Right lobe of liver (tissue), 6 donors: ENCODE measurements at regions not wholly inside any gene's neighbourhood (a gene's known extent, or its start where the extent isn't known, plus 50 kb on each side); places are given as distances from the start of the nearest gene placed in this dataset.

Experiments used
- ATAC-seq, 4 donors: fragments of 200-7000 bp; cut with Tn5 transposase; one replicate each; pipeline ENCODE4 v1.9.1; 2020; ENCODE audit warnings: mild to moderate bottlenecking in 4 of 4, moderate library complexity in 4 of 4
- DNase-seq, 3 donors: peaks; one replicate each; pipeline ENCODE4 v3.0.0-alpha.2; 2020
- H3K27ac ChIP-seq, 3 donors: fragments of 200-600 bp; one replicate each; pipeline ENCODE4 v1.8.0; 2022
- H3K27me3 ChIP-seq, 2 donors: fragments of 200-600 bp; one replicate each; pipeline ENCODE4 v1.8.0; 2022
- H3K36me3 ChIP-seq, 4 donors: fragments of 200-600 bp; sonication (generic) in 1 of 4; one replicate each; pipeline versions ENCODE4 v1.5.1 to v1.8.0; 2017 to 2022; ENCODE audit warnings: control low read depth in 1 of 4
- H3K4me1 ChIP-seq, 4 donors: fragments of 200-600 bp; sonication (generic) in 1 of 4; one replicate each; pipeline versions ENCODE4 v1.5.1 to v1.8.0; 2017 to 2022; ENCODE audit warnings: control low read depth in 1 of 4
- H3K4me3 ChIP-seq, 3 donors: fragments of 200-600 bp; one replicate each; pipeline ENCODE4 v1.8.0; 2022
- H3K9me3 ChIP-seq, 4 donors: fragments of 200-600 bp; sonication (generic) in 1 of 4; one replicate each; pipeline versions ENCODE4 v1.5.1 to v1.8.0; 2017 to 2022; ENCODE audit warnings: control low read depth in 1 of 4
- POLR2A ChIP-seq: fragments of 450-650 bp; IDR thresholded peaks from one replicate; pipeline ENCODE4 v1.6.1; 2017; ENCODE audit warnings: antibody characterized with exemption, mild to moderate bottlenecking
- WGBS: methylation state at CpG from one replicate; pipeline ENCODE4 v1.1.6; 2018; ENCODE audit warnings: low coverage, low lambda C conversion rate; ENCODE audit not compliant: insufficient coverage; ENCODE audit errors: missing lambda C conversion rate; 5-methylcytosine and 5-hydroxymethylcytosine counted together
- intact Hi-C, 2 donors: fragments of 100-400 bp; cut with DNase I; formaldehyde crosslinking; loops; one replicate each; pipeline versions ENCODE4 v1.11.2 to v1.14.1; 2022
- TF ChIP-seq, protein P1 (sequence below), 4 donors: fragments of 200-600 bp in 3 of 4; fragments of 450-650 bp in 1 of 4; IDR thresholded peaks; one replicate each; pipeline versions ENCODE4 v1.5.1 to v1.8.0; 2016 to 2022; ENCODE audit warnings: antibody characterized with exemption in 4 of 4, mild to moderate bottlenecking in 2 of 4
- donor health status: DM: no; HTN: yes; CAD: no.
- donor health status: DM: no; HTN: no; CAD: no.
- donor health status: DM: no; HTN: no; CAD: no.
- donor health status: DM: no; HTN: yes; CAD: no.
- donor health status: DM: no; HTN: yes; CAD: no.

DNA sequence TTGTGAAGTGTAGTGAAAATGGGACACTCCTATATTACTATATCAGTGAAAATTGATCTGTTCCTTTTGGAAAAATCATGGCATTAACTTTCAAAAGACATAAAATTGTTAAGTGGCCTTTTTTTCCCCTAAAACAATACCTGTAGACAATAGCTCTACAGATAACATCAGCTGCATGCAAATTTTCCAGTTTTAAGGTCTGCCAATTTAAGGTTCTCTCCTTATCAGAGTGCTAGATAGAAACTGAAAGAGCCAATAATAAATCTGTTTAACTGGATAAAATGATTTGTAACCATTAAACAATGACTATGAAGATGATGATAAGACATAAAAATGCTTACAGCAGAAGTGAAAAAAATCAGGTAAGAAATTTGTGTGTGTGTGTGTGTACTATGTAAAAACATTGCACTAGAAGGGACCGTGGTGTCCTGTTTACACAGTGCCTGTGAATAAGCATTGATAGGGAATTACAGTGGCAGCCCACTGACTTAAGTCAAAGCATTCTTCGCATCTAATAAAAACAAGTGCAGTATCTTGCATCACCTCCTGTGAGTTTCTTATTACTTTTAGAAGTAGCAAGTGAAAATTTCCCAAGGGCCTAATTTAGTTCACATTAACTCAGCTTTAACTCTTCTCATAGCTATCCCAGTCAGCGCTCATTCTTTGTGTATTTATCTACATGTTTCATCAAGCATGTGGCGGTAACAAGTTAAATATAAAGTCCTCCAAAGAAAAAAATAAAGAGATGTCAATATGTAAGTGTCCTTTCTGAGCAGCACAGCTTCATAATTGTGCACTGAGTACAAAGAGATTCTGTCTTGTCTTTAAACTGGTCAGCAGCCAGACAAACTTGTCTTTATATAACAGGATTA, 261.9 kb downstream of the ARL4A start:
- ATAC-seq (no peak), DNase-seq (no peak)

DNA sequence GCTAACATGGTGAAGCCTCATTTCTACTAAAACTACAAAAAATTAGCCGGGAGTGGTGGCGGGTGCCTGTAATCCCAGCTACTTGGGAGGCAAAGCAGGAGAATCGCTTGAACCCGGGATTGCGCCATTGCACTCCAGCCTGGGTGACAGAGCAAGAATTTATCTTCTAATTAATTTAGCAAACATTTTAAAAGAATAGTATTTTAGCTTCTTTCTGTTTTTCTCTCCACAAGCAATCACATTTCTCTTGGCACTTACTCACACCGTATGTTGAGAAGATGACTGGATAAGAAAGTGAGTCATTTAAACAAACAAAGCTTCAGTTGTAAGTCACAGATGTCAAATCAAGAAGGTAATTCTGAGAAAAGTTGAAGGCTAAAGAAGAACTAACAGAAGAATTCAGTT, 264.0 kb downstream of the ARL4A start:
- Histone ChIP-seq H3K9me3 (no peaks in the 10 kb centered on the region), H3K4me3 (no peak overlapping the region), H3K4me1 (no peaks in the 10 kb centered on the region), H3K36me3 (no peaks in the 10 kb centered on the region), H3K27me3 (no peaks in the 10 kb centered on the region), H3K27ac (no peak overlapping the region)
- intact Hi-C loops = no loop called here
- DNase-seq (no peak), ATAC-seq (no peak)
- TF ChIP-seq, protein P1, sequence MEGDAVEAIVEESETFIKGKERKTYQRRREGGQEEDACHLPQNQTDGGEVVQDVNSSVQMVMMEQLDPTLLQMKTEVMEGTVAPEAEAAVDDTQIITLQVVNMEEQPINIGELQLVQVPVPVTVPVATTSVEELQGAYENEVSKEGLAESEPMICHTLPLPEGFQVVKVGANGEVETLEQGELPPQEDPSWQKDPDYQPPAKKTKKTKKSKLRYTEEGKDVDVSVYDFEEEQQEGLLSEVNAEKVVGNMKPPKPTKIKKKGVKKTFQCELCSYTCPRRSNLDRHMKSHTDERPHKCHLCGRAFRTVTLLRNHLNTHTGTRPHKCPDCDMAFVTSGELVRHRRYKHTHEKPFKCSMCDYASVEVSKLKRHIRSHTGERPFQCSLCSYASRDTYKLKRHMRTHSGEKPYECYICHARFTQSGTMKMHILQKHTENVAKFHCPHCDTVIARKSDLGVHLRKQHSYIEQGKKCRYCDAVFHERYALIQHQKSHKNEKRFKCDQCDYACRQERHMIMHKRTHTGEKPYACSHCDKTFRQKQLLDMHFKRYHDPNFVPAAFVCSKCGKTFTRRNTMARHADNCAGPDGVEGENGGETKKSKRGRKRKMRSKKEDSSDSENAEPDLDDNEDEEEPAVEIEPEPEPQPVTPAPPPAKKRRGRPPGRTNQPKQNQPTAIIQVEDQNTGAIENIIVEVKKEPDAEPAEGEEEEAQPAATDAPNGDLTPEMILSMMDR (IDR thresholded peaks at IDR 0.05) = no peak
- no peak for TF ChIP-seq POLR2A
- 93% methylated on average over 6 of the region's 6 CpGs for WGBS

More for the DNA sequence above, 261.9 kb downstream of the ARL4A start:
- Histone ChIP-seq H3K9me3 (no peaks in the 10 kb centered on the region), H3K36me3 (no peaks in the 10 kb centered on the region), H3K4me3 (no peak overlapping the region), H3K27me3 (no peaks in the 10 kb centered on the region), H3K27ac (no peak overlapping the region), H3K4me1 (no peaks in the 10 kb centered on the region)
- WGBS = 64% methylated on average over 4 of the region's 4 CpGs
- intact Hi-C loops = no loop called here
- TF ChIP-seq POLR2A = no peak
- TF ChIP-seq, protein P1 (IDR thresholded peaks at IDR 0.05) = no peak

DNA sequence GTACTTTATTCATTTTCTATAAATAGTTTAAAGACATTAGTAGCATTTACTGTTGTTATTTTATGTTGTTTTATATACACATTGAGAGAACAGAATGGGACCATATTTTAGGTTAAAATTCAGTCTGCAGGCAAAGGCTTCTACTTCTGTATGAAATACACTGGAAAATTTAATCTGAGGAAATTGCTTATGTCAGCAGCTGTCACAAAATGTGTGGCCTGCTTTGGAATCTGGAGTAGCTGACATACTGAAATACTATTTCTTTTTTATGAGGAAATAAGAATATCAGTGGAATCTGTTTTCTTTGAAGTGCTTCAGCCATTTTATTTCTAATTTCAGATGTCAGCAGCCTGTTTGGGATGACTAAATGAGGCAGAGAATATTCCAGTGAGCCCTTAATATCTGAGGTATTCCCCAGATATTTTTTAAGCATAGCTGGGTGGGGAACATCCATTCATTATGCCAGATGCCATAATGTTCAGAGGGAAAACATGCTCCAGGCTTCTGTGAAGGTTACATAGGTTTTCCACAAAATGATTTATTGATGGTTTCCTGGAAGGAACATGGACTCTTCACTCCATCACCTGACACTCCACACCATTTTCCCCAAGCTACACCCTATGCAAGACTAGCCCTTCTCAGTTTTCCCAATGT, 267.1 kb downstream of the ARL4A start:
- no peaks in the 10 kb centered on the region for H3K27me3 ChIP-seq
- no peaks in the 10 kb centered on the region for H3K36me3 ChIP-seq
- no peaks in the 10 kb centered on the region for H3K9me3 ChIP-seq
- ATAC-seq (no peak), DNase-seq (no peak)
- intact Hi-C loops = no loop called here
- H3K27ac ChIP-seq = no peak overlapping the region
- TF ChIP-seq, protein P1 (IDR thresholded peaks at IDR 0.05) = no peak
- no peak for TF ChIP-seq POLR2A
- no peaks in the 10 kb centered on the region for H3K4me1 ChIP-seq
- H3K4me3 ChIP-seq = no peak overlapping the region

DNA sequence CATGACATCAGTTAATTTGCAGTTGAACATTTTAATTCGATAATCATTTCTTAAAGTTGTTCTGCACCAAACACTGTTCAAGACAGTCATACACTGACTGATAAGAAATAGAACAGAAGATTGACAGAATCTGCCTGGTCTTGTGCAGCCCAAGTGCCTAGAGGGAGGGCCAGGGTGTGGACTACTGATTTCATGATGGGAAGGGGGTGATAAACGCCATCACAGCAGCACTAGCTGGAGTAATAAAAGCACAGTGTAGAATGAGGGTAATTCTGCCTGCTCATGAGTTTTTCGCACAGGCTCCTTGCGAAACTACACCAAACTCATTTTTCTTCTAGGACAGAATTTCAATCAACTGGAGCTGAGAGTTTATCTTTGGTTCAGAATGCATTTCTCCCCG, 270.1 kb downstream of the ARL4A start:
- Histone ChIP-seq H3K4me1 (no peaks in the 10 kb centered on the region), H3K27me3 (no peaks in the 10 kb centered on the region), H3K9me3 (no peaks in the 10 kb centered on the region), H3K27ac (no peak overlapping the region), H3K36me3 (no peaks in the 10 kb centered on the region), H3K4me3 (no peak overlapping the region)
- ATAC-seq (no peak), DNase-seq (no peak)
- WGBS = 78% methylated on average over 5 of the region's 5 CpGs
- TF ChIP-seq, protein P1 (IDR thresholded peaks at IDR 0.05) = no peak
- no peak for TF ChIP-seq POLR2A
- intact Hi-C loops = no loop called here
